HG03280 (cell line): ENCODE measurements at regions not wholly inside any gene's neighbourhood (a gene's known extent, or its start where the extent isn't known, plus 50 kb on each side); places are given as distances from the start of the nearest gene placed in this dataset.

Experiments
- ATAC-seq: cut with Tn5 transposase; IDR thresholded peaks from one replicate; pipeline ENCODE4 v1.9.1; 2021; ENCODE audit warnings: mild to moderate bottlenecking, moderate library complexity; ENCODE audit not compliant: unreplicated experiment

GRCh38 chr7:34453150-34453549 is 204.9 kb upstream of the NPSR1 start:
- ATAC-seq, result no peak

GRCh38 chr7:34454381-34454780 is 203.6 kb upstream of the NPSR1 start:
- ATAC-seq, result no peak

- ATAC-seq, result no peak
These were observed 200.7 kb upstream of the NPSR1 start for GRCh38 chr7:34457329-34457728.

DNA sequence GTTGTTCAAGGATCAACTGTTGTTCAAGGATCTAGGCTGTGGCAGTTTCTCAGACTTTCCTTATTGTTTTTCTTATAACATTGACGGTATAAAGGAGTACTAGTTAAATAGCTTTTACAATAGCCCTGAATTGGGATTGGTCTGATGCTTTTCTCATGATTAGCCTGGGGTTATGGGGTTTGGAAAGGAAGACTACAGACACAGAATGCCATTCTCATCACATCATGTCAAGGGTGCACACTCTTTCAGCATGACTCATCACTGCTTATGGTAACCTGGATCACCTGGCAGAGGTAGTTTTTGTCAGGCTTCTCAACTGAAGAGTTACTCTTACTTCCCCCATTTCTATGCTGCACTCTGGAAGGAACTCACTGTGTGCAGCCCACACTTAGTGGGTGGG is 194.2 kb upstream of the NPSR1 start:
- ATAC-seq, result no peak

GRCh38 chr7:34471844-34472243 is 186.2 kb upstream of the NPSR1 start:
- ATAC-seq, result no peak

DNA sequence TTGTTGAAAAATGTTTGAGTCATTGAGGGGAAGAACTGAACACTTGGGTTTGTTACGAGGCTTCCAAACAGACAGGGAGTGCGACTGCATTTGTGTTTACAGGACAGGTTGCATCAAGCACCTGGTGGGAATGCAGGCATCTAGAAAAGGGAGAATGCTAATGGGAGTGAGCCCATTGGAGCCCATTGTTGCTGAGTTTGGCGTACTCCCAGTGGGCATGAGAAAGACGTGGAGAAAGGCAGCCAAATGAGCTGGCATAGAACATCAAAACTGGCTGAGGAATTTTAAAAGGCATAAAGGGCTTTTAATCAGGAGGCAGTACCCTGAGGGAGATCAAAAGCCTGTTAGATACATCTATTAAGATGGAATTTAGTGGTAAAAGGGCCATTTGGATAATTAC is 171.6 kb upstream of the NPSR1 start:
- no peak for ATAC-seq

- no peak for ATAC-seq
These were observed 170.5 kb upstream of the NPSR1 start for GRCh38 chr7:34487391-34488115.

GRCh38 chr7:34488766-34489165 is 169.3 kb upstream of the NPSR1 start:
- no peak for ATAC-seq

DNA sequence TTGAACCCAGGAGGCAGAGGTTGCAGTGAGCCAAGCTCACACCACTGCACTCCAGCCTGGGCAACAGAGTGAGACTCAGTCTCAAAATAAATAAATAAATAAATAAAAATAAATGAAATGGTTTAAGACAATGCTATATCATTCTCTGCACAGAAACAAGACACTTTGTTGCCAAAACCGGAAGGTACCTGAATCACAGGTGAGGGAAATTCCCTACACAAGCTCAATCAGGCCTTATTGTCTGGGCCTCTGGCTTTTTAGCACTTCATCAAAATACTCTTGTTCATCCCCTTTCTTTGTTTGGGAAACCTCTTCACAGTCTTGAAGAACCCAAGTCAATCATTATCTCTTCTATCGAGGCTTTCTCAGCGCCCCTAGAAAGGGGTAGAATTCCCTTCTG is 166.1 kb upstream of the NPSR1 start:
- ATAC-seq, result no peak

DNA sequence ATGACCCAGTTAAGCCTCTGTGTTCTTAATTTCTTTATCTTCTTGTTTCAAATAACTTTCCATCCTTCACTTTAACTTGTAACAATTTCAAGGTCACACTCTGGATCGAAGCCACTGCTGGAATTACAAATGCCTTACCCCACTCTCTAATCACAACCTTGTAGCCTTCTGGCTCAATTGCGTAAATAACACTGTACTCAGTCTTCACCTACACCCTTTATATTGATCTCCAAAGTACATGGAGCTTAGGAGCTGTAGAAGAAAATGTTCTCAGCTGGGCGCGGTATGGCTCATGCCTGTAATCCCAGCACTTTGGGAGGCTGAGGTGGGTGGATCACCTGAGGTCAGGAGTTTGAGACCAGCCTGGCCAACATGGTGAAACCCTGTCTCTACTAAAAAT is 164.3 kb upstream of the NPSR1 start:
- no peak for ATAC-seq

- ATAC-seq, result no peak
These were observed 160.8 kb upstream of the NPSR1 start for GRCh38 chr7:34497153-34497777.

DNA sequence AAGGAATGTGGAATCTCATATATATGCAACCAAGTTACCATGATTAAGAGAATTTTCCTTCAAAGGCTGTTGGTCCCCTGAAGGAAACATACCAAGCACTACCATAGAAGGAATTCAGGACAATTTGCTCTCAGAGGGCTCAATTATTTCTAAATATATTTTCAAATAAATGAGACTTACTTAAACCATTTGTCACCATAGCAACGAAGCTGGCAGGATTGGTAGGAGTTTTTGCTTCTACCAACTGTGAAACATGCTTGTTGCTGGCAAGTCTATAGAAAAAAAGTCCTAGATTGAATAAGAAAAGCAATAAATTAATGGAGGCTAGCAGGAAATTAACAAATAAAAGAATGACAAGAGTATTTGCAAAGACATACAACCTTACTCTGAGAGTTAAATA is 156.9 kb upstream of the NPSR1 start:
- no peak for ATAC-seq

DNA sequence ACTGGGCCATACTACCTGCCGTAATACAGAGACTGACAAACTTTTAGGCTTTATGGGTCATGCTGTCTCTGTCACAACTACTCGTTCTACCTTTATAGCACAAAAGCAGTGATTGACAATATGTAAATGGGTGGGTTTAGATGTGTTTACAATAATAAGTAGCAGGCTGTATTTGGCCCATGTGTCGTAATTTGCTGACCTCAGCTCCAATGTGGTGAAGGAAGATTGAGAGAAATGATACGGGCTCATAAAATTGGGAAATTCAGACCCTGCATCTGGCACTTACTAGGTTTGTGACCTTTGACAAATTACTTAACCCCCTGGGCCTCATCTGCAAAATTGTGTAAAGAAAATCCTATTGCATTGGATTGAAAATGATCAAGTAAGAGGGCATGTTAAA is 150.8 kb upstream of the NPSR1 start:
- ATAC-seq, result no peak

GRCh38 chr7:34523226-34523918 is 134.6 kb upstream of the NPSR1 start:
- no peak for ATAC-seq

GRCh38 chr7:34530259-34530658 is 127.8 kb upstream of the NPSR1 start:
- no peak for ATAC-seq

DNA sequence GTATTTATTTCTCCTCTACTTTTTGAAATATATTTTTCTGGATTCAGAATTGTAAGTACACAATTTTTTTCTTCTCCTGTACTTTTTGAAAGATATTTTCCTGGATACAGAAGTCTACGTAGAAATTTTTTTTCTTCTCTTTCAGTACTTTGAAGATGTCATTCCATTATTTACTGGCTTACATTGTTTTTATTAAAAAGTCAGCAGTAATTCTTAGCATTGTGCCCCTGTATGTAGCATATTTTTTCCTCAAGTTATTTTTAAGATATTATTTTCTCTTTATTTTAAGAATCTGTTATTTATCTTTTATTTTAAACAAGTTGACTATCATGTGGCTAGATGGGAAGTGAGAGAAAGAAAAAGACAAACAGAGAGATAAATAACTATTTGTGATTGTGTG is 119.0 kb upstream of the NPSR1 start:
- no peak for ATAC-seq

- no peak for ATAC-seq
These were observed 113.4 kb upstream of the NPSR1 start for GRCh38 chr7:34544621-34545020.

DNA sequence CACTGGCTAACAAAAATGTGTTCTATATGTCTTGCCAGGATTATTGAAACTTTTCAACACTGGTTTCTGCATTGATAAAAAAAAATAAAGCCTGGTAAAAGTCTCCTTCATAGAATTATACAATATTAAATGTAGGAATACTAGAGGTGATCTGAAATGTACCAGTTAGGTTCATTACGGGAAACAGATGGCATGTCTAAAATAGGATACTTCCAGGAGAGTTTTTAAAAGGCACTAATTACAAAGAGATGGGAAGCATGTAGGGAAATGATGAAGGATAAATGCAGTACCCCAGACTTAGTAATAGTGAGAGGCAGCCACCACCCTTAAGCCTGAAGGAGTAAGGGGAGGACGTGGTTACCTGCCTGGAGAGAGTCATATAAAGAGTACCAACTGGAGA is 107.0 kb upstream of the NPSR1 start:
- no peak for ATAC-seq

DNA sequence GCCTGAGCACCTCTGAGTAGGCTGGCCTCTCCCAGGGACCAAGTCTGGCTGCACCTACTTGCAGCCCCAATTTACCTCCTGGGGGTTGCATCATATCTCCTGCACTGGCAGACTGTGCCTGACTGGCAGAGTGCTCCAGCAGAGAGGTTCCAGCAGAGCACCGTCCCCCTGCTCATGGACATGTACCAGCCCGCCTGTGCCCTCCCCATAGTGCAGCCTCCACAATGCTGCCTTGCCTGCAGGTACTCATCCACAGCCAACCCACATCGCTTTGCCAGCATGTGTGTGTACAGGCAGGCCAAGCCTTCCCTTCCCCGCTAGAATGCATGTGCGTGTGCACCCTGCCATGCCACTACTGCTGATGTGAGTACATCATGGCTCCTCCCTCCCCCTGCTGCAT is 105.5 kb upstream of the NPSR1 start:
- no peak for ATAC-seq

DNA sequence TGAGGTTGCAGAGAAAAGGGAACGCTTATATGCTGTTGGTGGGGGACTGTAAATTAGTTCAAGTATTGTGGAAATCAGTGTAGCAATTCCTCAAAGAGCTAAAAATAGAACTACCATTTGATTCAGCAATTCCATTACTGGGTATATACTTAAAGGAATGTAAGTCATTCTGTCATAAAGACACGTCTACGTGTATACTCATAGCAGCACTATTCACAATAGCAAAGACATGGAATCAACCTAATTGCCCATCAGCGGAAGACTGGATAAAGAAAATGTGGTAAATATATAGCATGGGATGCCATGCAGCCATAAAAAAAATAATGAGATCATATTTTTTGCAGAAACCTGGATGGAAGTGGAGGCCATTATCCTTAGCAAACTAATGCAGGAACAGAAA is 100.0 kb upstream of the NPSR1 start:
- no peak for ATAC-seq

DNA sequence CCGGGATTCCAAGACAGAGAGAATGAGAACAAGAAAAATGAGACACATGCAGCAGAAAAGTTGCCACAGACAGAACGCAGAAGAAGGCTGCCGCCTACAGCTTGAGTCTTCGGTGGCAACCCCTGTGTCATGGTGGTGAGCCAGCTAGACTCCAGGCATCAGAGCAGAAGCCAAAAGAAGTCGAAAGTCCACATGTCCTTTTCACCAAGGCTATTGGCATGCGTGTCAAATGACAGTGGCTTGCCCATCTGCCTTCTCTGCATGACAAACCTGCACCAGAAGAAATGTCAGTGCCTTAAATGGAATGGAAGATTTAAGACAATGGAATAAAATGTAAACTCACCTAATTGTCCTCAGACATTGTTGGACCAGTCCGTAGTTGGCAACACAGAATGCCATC is 93.9 kb upstream of the NPSR1 start:
- no peak for ATAC-seq

DNA sequence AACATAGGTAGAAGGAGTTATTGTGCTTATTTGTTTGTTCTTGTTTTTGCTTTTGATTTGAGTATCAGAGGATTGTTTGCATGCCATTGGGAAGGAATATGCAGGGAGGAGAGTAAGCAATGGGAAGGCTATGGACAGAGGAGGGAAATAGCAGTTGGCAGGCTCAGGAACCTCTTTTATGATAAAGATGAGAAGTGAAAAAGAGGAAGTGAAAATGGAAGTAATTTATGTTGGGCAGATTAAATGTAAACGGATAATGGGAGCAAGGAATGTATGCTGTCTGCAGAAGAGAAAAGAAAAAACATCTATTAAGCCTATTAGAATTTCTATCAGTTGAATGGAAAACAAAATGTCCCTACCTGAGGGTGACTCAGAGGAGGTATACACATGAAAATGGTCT is 90.1 kb upstream of the NPSR1 start:
- ATAC-seq, result no peak
